ENCODE measurements at regions not wholly inside any gene's neighbourhood (a gene's known extent, or its start where the extent isn't known, plus 50 kb on each side); places are given as distances from the start of the nearest gene placed in this dataset.

DNA sequence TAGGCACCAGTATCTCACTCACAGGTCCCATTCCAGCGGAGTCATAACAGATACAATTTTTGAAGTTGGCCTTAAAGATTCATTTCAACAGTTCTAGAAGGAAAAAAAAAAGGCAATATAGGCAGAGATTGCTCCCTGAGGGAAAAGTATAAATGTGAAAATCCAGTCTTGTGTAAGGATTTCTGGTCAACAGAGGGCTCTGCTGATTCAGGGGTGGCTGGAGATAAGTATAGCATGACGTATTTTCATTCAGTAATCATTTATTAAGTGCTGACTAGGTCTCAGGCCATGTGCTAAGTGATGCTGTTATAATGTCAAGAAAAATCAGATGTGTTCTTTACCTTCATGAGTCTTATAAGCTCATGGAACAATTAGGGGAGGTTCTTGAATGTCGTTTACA is 377.3 kb upstream of the MEF2C start:
- H3K4me1 ChIP-seq (ENCODE audit: control insufficient read depth in 1 of 2, insufficient read depth in 2 of 2, low read length in 2 of 2), result no peaks in the 10 kb centered on the region
- no peak for DNase-seq
- 75 to 88% methylated on average over 3 of the region's 3 CpGs for WGBS, 2 donors
- H3K27me3 ChIP-seq (ENCODE audit: control insufficient read depth in 1 of 2, insufficient read depth in 2 of 2, low read length in 1 of 2), result no peaks in the 10 kb centered on the region
- ATAC-seq (ENCODE audit: low FRiP score), result no peak
- H3K4me3 ChIP-seq (ENCODE audit: low read length in 2 of 2), result no peak overlapping the region
- H3K9me3 ChIP-seq (ENCODE audit: control insufficient read depth, low read length), result no peaks in the 10 kb centered on the region
- no peak overlapping the region for H3K27ac ChIP-seq (ENCODE audit: low read depth in 1 of 2, low read length in 2 of 2)
- no peaks in the 10 kb centered on the region for H3K36me3 ChIP-seq (ENCODE audit: control insufficient read depth in 1 of 2, insufficient read depth in 2 of 2, low read length in 1 of 2)
- intact Hi-C loops (cut with DNase I), result no loop called here

DNA sequence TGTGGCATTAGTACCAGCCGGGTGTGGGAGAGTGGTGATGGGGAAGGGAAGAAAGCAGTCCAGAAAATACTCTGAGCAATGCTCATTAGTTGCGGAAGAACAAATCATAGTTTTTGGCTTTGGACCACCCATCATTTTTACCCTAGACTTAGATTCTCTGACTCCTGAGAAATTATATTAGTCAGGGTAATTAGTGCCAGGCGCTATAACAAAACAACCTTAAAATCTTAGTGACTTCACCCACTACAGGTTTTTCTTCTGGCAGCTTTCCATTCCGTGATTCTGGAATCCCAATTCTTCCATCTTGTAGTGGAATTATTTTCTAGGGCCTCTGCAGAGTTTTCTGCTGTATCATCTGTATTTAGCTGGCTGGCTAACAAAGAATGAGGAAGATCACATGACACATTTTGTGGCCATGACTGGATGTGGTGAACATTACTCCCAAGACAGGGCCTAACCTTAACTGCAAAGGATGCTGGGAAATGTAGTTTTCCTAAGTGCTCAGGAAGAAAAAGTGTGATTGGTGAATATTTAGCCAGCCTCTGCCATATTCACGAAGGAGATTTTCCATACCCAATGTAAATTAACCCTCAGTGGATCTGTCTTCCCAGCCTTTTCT is 373.0 kb upstream of the MEF2C start:
- ATAC-seq (ENCODE audit: low FRiP score) (no peak), DNase-seq (no peak)
- intact Hi-C loops (cut with DNase I), result no loop called here
- H3K36me3 ChIP-seq (ENCODE audit: control insufficient read depth in 1 of 2, insufficient read depth in 2 of 2, low read length in 1 of 2), result no peaks in the 10 kb centered on the region
- no peaks in the 10 kb centered on the region for H3K27me3 ChIP-seq (ENCODE audit: control insufficient read depth in 1 of 2, insufficient read depth in 2 of 2, low read length in 1 of 2)
- H3K9me3 ChIP-seq (ENCODE audit: control insufficient read depth, low read length), result no peaks in the 10 kb centered on the region
- 91 to 95% methylated on average over 5 of the region's 5 CpGs for WGBS, 2 donors
- no peak overlapping the region for H3K27ac ChIP-seq (ENCODE audit: low read depth in 1 of 2, low read length in 2 of 2)
- no peak overlapping the region for H3K4me3 ChIP-seq (ENCODE audit: low read length in 2 of 2)
- no peaks in the 10 kb centered on the region for H3K4me1 ChIP-seq (ENCODE audit: control insufficient read depth in 1 of 2, insufficient read depth in 2 of 2, low read length in 2 of 2)

DNA sequence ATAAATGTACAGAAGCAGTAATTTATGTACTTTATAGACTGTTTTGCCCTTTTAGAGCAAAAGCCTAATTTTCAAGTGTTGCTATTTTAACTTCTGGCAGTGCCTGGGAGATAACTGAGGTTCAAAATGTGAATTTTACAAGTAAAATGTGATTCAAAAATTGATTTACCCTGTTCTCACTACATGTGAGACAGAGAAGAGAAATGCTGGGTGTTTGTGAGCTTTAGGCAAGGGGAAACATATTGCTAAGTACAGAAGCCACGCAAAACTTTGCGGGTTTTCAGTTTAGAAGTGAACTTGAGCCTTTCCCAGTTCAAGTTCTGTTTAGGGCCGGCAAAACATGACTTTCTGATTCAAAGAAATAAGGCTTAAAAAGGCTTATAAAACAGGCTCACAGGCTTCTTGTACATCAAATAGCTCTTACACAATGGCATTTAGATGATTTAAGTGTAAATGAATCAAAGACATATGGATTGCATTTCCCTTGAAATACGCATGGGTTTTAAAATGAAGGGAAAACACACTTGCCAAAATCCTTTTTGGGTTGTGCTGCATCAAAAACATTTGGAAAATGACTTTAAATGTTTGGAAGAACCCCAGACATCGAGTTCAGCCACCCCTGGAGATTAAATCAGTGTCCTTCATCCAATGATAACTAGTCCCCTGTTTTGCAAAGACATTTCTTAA is 370.8 kb upstream of the MEF2C start:
- H3K27ac ChIP-seq (ENCODE audit: low read depth in 1 of 2, low read length in 2 of 2), result no peak overlapping the region
- no peak for ATAC-seq (ENCODE audit: low FRiP score)
- no peaks in the 10 kb centered on the region for H3K4me1 ChIP-seq (ENCODE audit: control insufficient read depth in 1 of 2, insufficient read depth in 2 of 2, low read length in 2 of 2)
- intact Hi-C loops (cut with DNase I), result no loop called here
- H3K9me3 ChIP-seq (ENCODE audit: control insufficient read depth, low read length), result no peaks in the 10 kb centered on the region
- H3K27me3 ChIP-seq (ENCODE audit: control insufficient read depth in 1 of 2, insufficient read depth in 2 of 2, low read length in 1 of 2), result no peaks in the 10 kb centered on the region
- no peaks in the 10 kb centered on the region for H3K36me3 ChIP-seq (ENCODE audit: control insufficient read depth in 1 of 2, insufficient read depth in 2 of 2, low read length in 1 of 2)
- 33 to 38% methylated on average over 5 of the region's 5 CpGs for WGBS, 2 donors
- H3K4me3 ChIP-seq (ENCODE audit: low read length in 2 of 2), result no peak overlapping the region
- no peak for DNase-seq

DNA sequence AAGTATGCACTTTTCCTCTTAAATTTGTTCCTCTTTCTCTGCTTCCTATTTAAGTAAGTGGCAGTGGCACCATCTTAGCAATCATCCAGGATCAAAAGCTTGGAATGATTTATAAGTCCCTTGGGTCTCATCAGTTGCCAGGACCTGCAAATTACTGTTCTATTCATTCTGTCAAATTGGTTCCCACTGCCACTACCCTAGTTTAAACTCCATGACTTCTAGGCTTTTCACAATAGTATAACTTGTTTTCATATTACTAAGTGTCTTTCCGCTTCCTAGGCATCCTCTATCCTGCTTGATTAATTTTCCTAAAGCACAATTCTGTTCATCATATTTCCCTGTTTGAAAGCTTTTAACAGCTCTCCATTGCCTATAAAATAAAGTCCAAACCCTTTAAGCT is 363.9 kb upstream of the MEF2C start:
- WGBS, 2 donors, result 97 to 100% methylated on average over 1 of the region's 1 CpG
- no peaks in the 10 kb centered on the region for H3K4me1 ChIP-seq (ENCODE audit: control insufficient read depth in 1 of 2, insufficient read depth in 2 of 2, low read length in 2 of 2)
- no peak overlapping the region for H3K27ac ChIP-seq (ENCODE audit: low read depth in 1 of 2, low read length in 2 of 2)
- ATAC-seq (ENCODE audit: low FRiP score) (no peak), DNase-seq (no peak)
- intact Hi-C loops (cut with DNase I), result no loop called here
- no peaks in the 10 kb centered on the region for H3K36me3 ChIP-seq (ENCODE audit: control insufficient read depth in 1 of 2, insufficient read depth in 2 of 2, low read length in 1 of 2)
- H3K27me3 ChIP-seq (ENCODE audit: control insufficient read depth in 1 of 2, insufficient read depth in 2 of 2, low read length in 1 of 2), result no peaks in the 10 kb centered on the region
- no peak overlapping the region for H3K4me3 ChIP-seq (ENCODE audit: low read length in 2 of 2)
- H3K9me3 ChIP-seq (ENCODE audit: control insufficient read depth, low read length), result no peaks in the 10 kb centered on the region

DNA sequence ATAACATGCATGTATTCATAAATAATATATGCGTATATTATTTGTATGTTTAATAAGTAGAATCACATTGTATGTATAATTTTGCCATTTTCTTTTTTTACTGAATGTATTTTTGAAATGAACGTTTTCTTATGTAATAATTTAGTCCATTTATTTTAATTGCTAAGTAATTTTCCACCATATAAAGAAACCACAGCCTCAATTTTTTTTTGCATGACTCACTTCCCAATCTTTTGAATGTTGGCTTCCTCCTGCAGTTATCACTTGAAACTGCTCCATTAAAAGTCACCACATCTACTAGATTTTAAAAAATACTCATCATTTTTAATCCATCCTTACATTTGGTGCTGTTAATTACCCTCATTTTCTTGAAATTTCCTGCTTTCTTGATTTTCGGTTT is 363.3 kb upstream of the MEF2C start:
- no peak overlapping the region for H3K4me3 ChIP-seq (ENCODE audit: low read length in 2 of 2)
- no peaks in the 10 kb centered on the region for H3K36me3 ChIP-seq (ENCODE audit: control insufficient read depth in 1 of 2, insufficient read depth in 2 of 2, low read length in 1 of 2)
- no peaks in the 10 kb centered on the region for H3K4me1 ChIP-seq (ENCODE audit: control insufficient read depth in 1 of 2, insufficient read depth in 2 of 2, low read length in 2 of 2)
- H3K9me3 ChIP-seq (ENCODE audit: control insufficient read depth, low read length), result no peaks in the 10 kb centered on the region
- no peak overlapping the region for H3K27ac ChIP-seq (ENCODE audit: low read depth in 1 of 2, low read length in 2 of 2)
- intact Hi-C loops (cut with DNase I), result no loop called here
- no peaks in the 10 kb centered on the region for H3K27me3 ChIP-seq (ENCODE audit: control insufficient read depth in 1 of 2, insufficient read depth in 2 of 2, low read length in 1 of 2)
- 83 to 87% methylated on average over 3 of the region's 3 CpGs for WGBS, 2 donors
- DNase-seq, result no peak
- no peak for ATAC-seq (ENCODE audit: low FRiP score)

DNA sequence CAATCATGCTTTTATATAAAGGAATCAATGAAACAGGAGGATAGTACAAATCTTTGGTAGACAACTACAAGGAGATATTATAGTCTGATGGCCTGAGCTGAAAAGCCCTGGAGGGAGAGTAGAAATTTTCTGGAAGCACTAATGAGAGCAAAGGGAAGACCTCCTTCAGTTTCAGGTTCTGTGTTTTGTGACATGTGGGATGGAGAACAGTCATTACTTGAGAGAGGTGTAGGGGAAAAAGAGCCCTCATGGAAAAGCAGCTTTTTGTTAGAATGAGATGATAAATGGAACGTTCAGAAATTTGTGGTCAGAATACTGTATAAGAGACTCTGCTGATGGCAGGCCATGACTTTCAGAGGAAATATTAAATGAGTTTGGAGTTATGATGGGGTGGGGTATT is 360.6 kb upstream of the MEF2C start:
- H3K27me3 ChIP-seq (ENCODE audit: control insufficient read depth in 1 of 2, insufficient read depth in 2 of 2, low read length in 1 of 2), result no peaks in the 10 kb centered on the region
- ATAC-seq (ENCODE audit: low FRiP score) (no peak), DNase-seq (no peak)
- H3K27ac ChIP-seq (ENCODE audit: low read depth in 1 of 2, low read length in 2 of 2), result no peak overlapping the region
- H3K36me3 ChIP-seq (ENCODE audit: control insufficient read depth in 1 of 2, insufficient read depth in 2 of 2, low read length in 1 of 2), result no peaks in the 10 kb centered on the region
- no peaks in the 10 kb centered on the region for H3K4me1 ChIP-seq (ENCODE audit: control insufficient read depth in 1 of 2, insufficient read depth in 2 of 2, low read length in 2 of 2)
- H3K4me3 ChIP-seq (ENCODE audit: low read length in 2 of 2), result no peak overlapping the region
- no peaks in the 10 kb centered on the region for H3K9me3 ChIP-seq (ENCODE audit: control insufficient read depth, low read length)
- WGBS, 2 donors, result 93 to 94% methylated on average over 1 of the region's 1 CpG
- intact Hi-C loops (cut with DNase I), result no loop called here

DNA sequence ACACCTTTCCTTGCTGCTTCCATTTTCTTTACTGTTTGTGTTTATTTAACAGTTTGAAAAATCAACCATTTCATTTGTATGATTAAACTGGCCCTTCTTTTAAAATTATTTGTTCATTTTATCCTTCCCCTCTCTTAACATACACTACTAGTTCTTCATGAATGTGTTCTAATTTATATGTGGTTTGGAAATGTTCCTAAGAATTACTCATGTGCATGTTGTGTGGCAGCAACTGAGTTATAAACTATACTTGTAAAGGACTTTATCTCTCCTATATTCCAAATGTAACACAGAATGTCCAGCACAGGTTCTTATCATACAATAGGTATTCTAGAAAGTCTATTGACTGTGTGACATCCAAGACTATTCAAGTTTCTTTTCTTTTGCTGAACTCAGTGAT is 358.2 kb upstream of the MEF2C start:
- intact Hi-C loops (cut with DNase I), result no loop called here
- Histone ChIP-seq H3K27me3 (ENCODE audit: control insufficient read depth in 1 of 2, insufficient read depth in 2 of 2, low read length in 1 of 2) (no peaks in the 10 kb centered on the region), H3K9me3 (ENCODE audit: control insufficient read depth, low read length) (no peaks in the 10 kb centered on the region), H3K4me3 (ENCODE audit: low read length in 2 of 2) (no peak overlapping the region), H3K4me1 (ENCODE audit: control insufficient read depth in 1 of 2, insufficient read depth in 2 of 2, low read length in 2 of 2) (no peaks in the 10 kb centered on the region), H3K27ac (ENCODE audit: low read depth in 1 of 2, low read length in 2 of 2) (no peak overlapping the region), H3K36me3 (ENCODE audit: control insufficient read depth in 1 of 2, insufficient read depth in 2 of 2, low read length in 1 of 2) (no peaks in the 10 kb centered on the region)
- ATAC-seq (ENCODE audit: low FRiP score) (no peak), DNase-seq (no peak)

DNA sequence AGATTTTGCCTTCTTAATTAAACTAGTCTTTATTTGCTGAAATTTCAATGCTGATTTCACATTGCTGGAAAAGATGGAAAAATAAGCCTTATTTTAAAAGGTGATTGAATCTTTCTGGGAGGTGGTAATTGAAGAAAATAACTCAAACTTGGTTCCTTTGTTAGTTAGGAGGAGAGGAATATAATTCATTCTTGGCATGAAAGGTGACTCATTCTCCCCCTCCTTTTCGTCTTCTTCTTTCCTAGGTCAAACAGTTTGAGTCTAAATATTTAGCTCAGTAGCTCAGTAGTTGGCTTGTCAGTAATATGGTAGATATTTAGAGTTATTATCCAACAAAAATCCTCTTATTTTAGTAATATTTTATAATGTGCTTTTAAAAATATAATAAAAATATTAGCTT is 353.9 kb upstream of the MEF2C start:
- no peak for ATAC-seq (ENCODE audit: low FRiP score)
- no peaks in the 10 kb centered on the region for H3K27me3 ChIP-seq (ENCODE audit: control insufficient read depth in 1 of 2, insufficient read depth in 2 of 2, low read length in 1 of 2)
- DNase-seq, result no peak
- no peaks in the 10 kb centered on the region for H3K36me3 ChIP-seq (ENCODE audit: control insufficient read depth in 1 of 2, insufficient read depth in 2 of 2, low read length in 1 of 2)
- H3K27ac ChIP-seq (ENCODE audit: low read depth in 1 of 2, low read length in 2 of 2), result no peak overlapping the region
- no peak overlapping the region for H3K4me3 ChIP-seq (ENCODE audit: low read length in 2 of 2)
- no peaks in the 10 kb centered on the region for H3K4me1 ChIP-seq (ENCODE audit: control insufficient read depth in 1 of 2, insufficient read depth in 2 of 2, low read length in 2 of 2)
- H3K9me3 ChIP-seq (ENCODE audit: control insufficient read depth, low read length), result no peaks in the 10 kb centered on the region
- intact Hi-C loops (cut with DNase I), result no loop called here
- 10 to 34% methylated on average over 1 of the region's 1 CpG for WGBS, 2 donors

DNA sequence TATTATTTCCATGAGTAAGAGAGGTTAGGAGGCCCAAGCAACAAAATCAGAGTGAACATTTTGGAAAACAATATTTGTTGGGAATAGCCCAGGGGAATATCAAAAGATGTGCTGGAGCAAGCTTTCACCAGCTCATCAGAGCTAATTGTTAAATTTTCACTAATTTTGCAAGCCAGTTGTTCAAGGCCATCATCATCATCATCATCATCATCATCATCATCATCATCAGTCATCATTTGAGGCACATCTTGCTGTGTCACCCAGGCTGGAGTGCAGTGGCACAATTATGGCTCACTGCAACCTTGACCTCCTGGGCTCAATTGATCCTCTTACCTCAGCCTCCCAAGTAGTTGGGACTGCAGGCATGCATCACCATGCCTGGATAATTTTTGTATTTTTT is 350.5 kb upstream of the MEF2C start:
- intact Hi-C loops (cut with DNase I), result no loop called here
- no peak for ATAC-seq (ENCODE audit: low FRiP score)
- no peak overlapping the region for H3K4me3 ChIP-seq (ENCODE audit: low read length in 2 of 2)
- H3K27me3 ChIP-seq (ENCODE audit: control insufficient read depth in 1 of 2, insufficient read depth in 2 of 2, low read length in 1 of 2), result no peaks in the 10 kb centered on the region
- no peaks in the 10 kb centered on the region for H3K9me3 ChIP-seq (ENCODE audit: control insufficient read depth, low read length)
- no peaks in the 10 kb centered on the region for H3K36me3 ChIP-seq (ENCODE audit: control insufficient read depth in 1 of 2, insufficient read depth in 2 of 2, low read length in 1 of 2)
- H3K27ac ChIP-seq (ENCODE audit: low read depth in 1 of 2, low read length in 2 of 2), result no peak overlapping the region
- DNase-seq, result no peak
- H3K4me1 ChIP-seq (ENCODE audit: control insufficient read depth in 1 of 2, insufficient read depth in 2 of 2, low read length in 2 of 2), result no peaks in the 10 kb centered on the region
